ENCODE measurements at regions not wholly inside any gene's neighbourhood (a gene's known extent, or its start where the extent isn't known, plus 50 kb on each side); places are given as distances from the start of the nearest gene placed in this dataset.

DNA sequence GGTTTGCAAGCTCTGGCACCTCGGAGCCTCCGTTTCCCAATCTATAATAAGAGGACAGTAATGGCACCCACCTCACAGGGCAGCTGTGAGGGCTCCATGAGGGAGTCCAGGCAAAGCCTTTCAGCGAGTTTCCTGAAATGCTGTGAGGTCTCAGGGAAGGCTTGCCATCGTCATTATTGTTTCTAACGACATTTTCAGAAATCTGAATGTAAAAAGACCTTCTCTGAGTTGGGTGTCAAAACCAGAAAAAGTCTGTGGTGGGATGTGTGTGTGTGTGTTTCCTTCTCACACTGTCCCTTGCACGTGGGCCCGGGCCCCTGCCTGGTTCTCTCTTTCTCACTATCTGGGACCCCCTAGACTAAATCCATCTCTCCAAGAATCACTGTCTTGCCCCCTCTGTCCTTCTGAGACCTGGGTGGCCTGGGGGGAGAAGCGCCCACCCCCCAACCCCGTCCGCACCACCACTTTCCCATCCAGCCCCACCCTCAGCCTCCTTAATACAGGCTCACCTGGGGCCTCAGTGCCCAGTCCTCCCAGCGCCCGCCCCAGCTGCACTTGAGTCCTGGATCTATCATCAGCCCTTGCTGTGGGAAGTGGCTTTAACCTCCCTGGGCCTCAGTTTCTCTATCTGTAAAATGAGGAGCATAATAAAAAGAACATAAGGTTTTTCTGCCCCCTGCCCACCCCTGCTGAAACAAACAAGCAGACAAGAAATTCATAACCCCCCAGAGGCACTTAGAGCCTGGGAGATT lies 180.3 kb downstream of the C9orf50 start:
- no peaks in the 10 kb centered on the region for H3K9me3 ChIP-seq (ENCODE audit: control insufficient read depth, insufficient read depth, low read depth, low read length)
- POLR2A ChIA-PET: interaction anchor here (1.5 kb wide), 1 partner anchor 19 kb away, joined by 5 read pairs; no protein-coding TSS in a partner anchor
- H3K4me3 ChIP-seq (ENCODE audit: low read depth, low read length): no peak overlapping the region
- CTCF ChIA-PET: no interaction called here
- no peaks in the 10 kb centered on the region for H3K4me1 ChIP-seq (ENCODE audit: control insufficient read depth, insufficient read depth, low read length)
- H3K27ac ChIP-seq (ENCODE audit: extremely low read depth, low read depth, low read length): no peak overlapping the region
- TF ChIP-seq ZNF830 (tag by site-specific recombination; IDR thresholded peaks at IDR 0.05; ENCODE audit: low read depth) (no peak), ZSCAN23 (tag by site-specific recombination; IDR thresholded peaks at IDR 0.05) (no peak), ZBTB20 (tag by site-specific recombination; IDR thresholded peaks at IDR 0.05) (no peak), GLIS2 (tag by site-specific recombination; IDR thresholded peaks at IDR 0.05) (no peak), ZNF473 (tag by site-specific recombination; IDR thresholded peaks at IDR 0.05) (no peak), HOXC10 (CRISPR knock-in tag; IDR thresholded peaks at IDR 0.05) (no peak), ZNF214 (tag by site-specific recombination; IDR thresholded peaks at IDR 0.05; ENCODE audit: borderline replicate concordance) (no peak)
- TF ChIP-seq, protein P1, sequence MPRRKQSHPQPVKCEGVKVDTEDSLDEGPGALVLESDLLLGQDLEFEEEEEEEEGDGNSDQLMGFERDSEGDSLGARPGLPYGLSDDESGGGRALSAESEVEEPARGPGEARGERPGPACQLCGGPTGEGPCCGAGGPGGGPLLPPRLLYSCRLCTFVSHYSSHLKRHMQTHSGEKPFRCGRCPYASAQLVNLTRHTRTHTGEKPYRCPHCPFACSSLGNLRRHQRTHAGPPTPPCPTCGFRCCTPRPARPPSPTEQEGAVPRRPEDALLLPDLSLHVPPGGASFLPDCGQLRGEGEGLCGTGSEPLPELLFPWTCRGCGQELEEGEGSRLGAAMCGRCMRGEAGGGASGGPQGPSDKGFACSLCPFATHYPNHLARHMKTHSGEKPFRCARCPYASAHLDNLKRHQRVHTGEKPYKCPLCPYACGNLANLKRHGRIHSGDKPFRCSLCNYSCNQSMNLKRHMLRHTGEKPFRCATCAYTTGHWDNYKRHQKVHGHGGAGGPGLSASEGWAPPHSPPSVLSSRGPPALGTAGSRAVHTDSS (tag by site-specific recombination; IDR thresholded peaks at IDR 0.05): no peak
- TF ChIP-seq, protein P2, sequence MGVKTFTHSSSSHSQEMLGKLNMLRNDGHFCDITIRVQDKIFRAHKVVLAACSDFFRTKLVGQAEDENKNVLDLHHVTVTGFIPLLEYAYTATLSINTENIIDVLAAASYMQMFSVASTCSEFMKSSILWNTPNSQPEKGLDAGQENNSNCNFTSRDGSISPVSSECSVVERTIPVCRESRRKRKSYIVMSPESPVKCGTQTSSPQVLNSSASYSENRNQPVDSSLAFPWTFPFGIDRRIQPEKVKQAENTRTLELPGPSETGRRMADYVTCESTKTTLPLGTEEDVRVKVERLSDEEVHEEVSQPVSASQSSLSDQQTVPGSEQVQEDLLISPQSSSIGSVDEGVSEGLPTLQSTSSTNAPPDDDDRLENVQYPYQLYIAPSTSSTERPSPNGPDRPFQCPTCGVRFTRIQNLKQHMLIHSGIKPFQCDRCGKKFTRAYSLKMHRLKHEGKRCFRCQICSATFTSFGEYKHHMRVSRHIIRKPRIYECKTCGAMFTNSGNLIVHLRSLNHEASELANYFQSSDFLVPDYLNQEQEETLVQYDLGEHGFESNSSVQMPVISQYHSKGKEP (tag by site-specific recombination; IDR thresholded peaks at IDR 0.05): no peak
- no peaks in the 10 kb centered on the region for H3K36me3 ChIP-seq (ENCODE audit: control insufficient read depth in 2 of 2, insufficient read depth in 1 of 2, low read length in 2 of 2)

DNA sequence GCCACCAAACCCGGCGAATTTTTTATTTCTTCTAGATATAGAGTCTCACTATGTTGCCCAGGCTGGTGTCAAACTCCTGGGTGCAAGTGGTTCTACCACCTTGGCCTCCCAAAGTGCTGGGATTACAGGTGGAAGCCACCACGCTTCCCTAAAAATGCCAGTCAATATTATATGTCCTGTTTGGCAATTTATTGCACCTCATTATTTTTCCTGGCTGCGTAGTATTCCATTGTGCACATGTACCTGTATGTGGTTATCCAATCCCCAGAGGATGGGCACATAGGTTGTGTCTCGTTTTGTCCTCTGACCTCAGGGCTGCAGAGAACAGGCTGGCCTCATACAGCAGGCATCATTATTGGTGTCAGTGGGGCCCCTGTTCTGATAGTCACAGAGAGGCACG lies 181.7 kb downstream of the C9orf50 start:
- ChIA-PET CTCF (no interaction called here), POLR2A (no interaction called here)
- no peak overlapping the region for H3K27ac ChIP-seq (ENCODE audit: extremely low read depth, low read depth, low read length)
- no peaks in the 10 kb centered on the region for H3K36me3 ChIP-seq (ENCODE audit: control insufficient read depth in 2 of 2, insufficient read depth in 1 of 2, low read length in 2 of 2)
- no peaks in the 10 kb centered on the region for H3K9me3 ChIP-seq (ENCODE audit: control insufficient read depth, insufficient read depth, low read depth, low read length)
- no peaks in the 10 kb centered on the region for H3K4me1 ChIP-seq (ENCODE audit: control insufficient read depth, insufficient read depth, low read length)
- TF ChIP-seq, protein P2 (tag by site-specific recombination; IDR thresholded peaks at IDR 0.05): no peak
- TF ChIP-seq ZNF121 (tag by site-specific recombination; IDR thresholded peaks at IDR 0.05): peak; percentile 98
- peak; percentile 100 for TF ChIP-seq ZNF146 (tag by site-specific recombination; IDR thresholded peaks at IDR 0.05)
- no peak for TF ChIP-seq SCRT1 (tag by site-specific recombination; IDR thresholded peaks at IDR 0.05; ENCODE audit: borderline replicate concordance)
- TF ChIP-seq, protein P3, sequence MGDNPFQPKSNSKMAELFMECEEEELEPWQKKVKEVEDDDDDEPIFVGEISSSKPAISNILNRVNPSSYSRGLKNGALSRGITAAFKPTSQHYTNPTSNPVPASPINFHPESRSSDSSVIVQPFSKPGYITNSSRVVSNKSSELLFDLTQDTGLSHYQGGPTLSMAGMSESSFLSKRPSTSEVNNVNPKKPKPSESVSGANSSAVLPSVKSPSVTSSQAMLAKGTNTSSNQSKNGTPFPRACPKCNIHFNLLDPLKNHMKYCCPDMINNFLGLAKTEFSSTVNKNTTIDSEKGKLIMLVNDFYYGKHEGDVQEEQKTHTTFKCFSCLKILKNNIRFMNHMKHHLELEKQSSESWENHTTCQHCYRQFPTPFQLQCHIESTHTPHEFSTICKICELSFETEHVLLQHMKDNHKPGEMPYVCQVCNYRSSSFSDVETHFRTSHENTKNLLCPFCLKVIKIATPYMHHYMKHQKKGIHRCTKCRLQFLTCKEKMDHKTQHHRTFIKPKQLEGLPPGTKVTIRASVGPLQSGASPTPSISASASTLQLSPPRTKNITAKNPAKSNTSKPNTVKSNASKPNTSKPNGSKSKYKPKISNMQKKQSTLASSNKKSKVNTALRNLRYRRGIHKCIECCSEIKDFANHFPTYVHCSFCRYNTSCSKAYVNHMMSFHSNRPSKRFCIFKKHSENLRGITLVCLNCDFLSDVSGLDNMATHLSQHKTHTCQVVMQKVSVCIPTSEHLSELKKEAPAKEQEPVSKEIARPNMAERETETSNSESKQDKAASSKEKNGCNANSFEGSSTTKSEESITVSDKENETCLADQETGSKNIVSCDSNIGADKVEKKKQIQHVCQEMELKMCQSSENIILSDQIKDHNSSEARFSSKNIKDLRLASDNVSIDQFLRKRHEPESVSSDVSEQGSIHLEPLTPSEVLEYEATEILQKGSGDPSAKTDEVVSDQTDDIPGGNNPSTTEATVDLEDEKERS (tag by site-specific recombination; IDR thresholded peaks at IDR 0.05): peak; percentile 89
- no peak for TF ChIP-seq OVOL3 (tag by site-specific recombination; IDR thresholded peaks at IDR 0.05)
- no peak for TF ChIP-seq ZNF560 (tag by site-specific recombination; IDR thresholded peaks at IDR 0.05; ENCODE audit: borderline replicate concordance)
- no peak for TF ChIP-seq EGR2 (tag by site-specific recombination; IDR thresholded peaks at IDR 0.05; ENCODE audit: low read depth)
- TF ChIP-seq, protein P4, sequence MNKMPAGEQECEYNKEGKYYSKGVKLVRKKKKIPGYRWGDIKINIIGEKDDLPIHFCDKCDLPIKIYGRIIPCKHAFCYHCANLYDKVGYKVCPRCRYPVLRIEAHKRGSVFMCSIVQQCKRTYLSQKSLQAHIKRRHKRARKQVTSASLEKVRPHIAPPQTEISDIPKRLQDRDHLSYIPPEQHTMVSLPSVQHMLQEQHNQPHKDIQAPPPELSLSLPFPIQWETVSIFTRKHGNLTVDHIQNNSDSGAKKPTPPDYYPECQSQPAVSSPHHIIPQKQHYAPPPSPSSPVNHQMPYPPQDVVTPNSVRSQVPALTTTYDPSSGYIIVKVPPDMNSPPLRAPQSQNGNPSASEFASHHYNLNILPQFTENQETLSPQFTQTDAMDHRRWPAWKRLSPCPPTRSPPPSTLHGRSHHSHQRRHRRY (tag by site-specific recombination; IDR thresholded peaks at IDR 0.05): no peak
- TF ChIP-seq MZF1 (tag by site-specific recombination; IDR thresholded peaks at IDR 0.05; ENCODE audit: borderline replicate concordance): peak; percentile 96
- TF ChIP-seq, protein P5, sequence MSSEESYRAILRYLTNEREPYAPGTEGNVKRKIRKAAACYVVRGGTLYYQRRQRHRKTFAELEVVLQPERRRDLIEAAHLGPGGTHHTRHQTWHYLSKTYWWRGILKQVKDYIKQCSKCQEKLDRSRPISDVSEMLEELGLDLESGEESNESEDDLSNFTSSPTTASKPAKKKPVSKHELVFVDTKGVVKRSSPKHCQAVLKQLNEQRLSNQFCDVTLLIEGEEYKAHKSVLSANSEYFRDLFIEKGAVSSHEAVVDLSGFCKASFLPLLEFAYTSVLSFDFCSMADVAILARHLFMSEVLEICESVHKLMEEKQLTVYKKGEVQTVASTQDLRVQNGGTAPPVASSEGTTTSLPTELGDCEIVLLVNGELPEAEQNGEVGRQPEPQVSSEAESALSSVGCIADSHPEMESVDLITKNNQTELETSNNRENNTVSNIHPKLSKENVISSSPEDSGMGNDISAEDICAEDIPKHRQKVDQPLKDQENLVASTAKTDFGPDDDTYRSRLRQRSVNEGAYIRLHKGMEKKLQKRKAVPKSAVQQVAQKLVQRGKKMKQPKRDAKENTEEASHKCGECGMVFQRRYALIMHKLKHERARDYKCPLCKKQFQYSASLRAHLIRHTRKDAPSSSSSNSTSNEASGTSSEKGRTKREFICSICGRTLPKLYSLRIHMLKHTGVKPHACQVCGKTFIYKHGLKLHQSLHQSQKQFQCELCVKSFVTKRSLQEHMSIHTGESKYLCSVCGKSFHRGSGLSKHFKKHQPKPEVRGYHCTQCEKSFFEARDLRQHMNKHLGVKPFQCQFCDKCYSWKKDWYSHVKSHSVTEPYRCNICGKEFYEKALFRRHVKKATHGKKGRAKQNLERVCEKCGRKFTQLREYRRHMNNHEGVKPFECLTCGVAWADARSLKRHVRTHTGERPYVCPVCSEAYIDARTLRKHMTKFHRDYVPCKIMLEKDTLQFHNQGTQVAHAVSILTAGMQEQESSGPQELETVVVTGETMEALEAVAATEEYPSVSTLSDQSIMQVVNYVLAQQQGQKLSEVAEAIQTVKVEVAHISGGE (tag by site-specific recombination; conservative IDR thresholded peaks at IDR 0.05; ENCODE audit: low read depth): no peak
- TF ChIP-seq, protein P6, sequence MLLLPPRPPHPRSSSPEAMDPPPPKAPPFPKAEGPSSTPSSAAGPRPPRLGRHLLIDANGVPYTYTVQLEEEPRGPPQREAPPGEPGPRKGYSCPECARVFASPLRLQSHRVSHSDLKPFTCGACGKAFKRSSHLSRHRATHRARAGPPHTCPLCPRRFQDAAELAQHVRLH (tag by site-specific recombination; IDR thresholded peaks at IDR 0.05): peak; percentile 88
- no peak overlapping the region for H3K4me3 ChIP-seq (ENCODE audit: low read depth, low read length)
